K562 (cell line): ENCODE measurements at regions not wholly inside any gene's neighbourhood (a gene's known extent, or its start where the extent isn't known, plus 50 kb on each side); places are given as distances from the start of the nearest gene placed in this dataset.

Source experiments
- ATAC-seq: fragments of 200-7000 bp; cut with Tn5 transposase; 3 replicates; pipeline ENCODE4 v1.9.1; 2020; ENCODE audit warnings: moderate library complexity
- BruUV-seq: library from RNA; stranded (reverse); fragments of 400-500 nt; replicated peaks from 2 replicates; lab custom pipeline; 2021; lab: Mats Ljungman, UMichigan
- CTCF ChIA-PET: fragments of 300-600 bp; formaldehyde crosslinking; extraction: SDS; loops from one replicate; lab custom pipeline; 2021; ENCODE audit warnings: low intra/inter-chr PET ratio; lab: Yijun Ruan, JAX
- POLR2A ChIA-PET: fragments of 300-600, 350-650 bp; sonication (Branson Sonifier 250); formaldehyde crosslinking; extraction: SDS; loops from one replicate; lab custom pipeline; 2021; ENCODE audit warnings: antibody characterized with exemption, inconsistent platforms; lab: Yijun Ruan, JAX
- DNase-seq, 4 experiments: peaks; one replicate each; pipeline versions ENCODE4 v3.0.0 to v3.0.0-alpha.2; 2011 to 2018; ENCODE audit warnings: low spot score in 3 of 4, mixed read lengths in 3 of 4; ENCODE audit errors: extremely low read depth in 1 of 4
- FAIRE-seq: peaks from 2 replicates; lab custom pipeline; 2011; peaks lifted over from hg19 to GRCh38; lab: Jason Lieb, UNC
- H2AFZ ChIP-seq: 2 replicates; pipeline ENCODE4 v1.6.0; 2011; ENCODE audit warnings: low read depth, low read length, control low read depth, inconsistent platforms
- H3K27ac ChIP-seq: fragments of 200-600 bp; 3 replicates; pipeline ENCODE4 v1.8.0; 2011; ENCODE audit warnings: low read depth, mild to moderate bottlenecking, control low read depth, inconsistent platforms, low read length, moderate library complexity, mixed read lengths; ENCODE audit errors: extremely low read depth
- H3K27me3 ChIP-seq, 2 experiments: fragments of 300-600 bp in 1 of 2; 2 replicates in 1 of 2; 3 replicates in 1 of 2; pipeline versions ENCODE4 v1.6.0 to v1.8.0; 2011; ENCODE audit warnings: inconsistent platforms in 2 of 2, low read length in 2 of 2, mild to moderate bottlenecking in 1 of 2, mixed read lengths in 1 of 2, moderate library complexity in 1 of 2; ENCODE audit not compliant: control insufficient read depth in 2 of 2, insufficient read depth in 2 of 2
- H3K36me3 ChIP-seq: fragments of 300-600 bp; 3 replicates; pipeline ENCODE4 v1.8.0; 2011; ENCODE audit warnings: mild to moderate bottlenecking, low read length, inconsistent platforms; ENCODE audit not compliant: control insufficient read depth, insufficient read depth
- H3K4me1 ChIP-seq, 2 experiments: fragments of 200-600 bp in 1 of 2; replicated peaks in 1 of 2; 2 replicates in 1 of 2; 3 replicates in 1 of 2; pipeline versions ENCODE4 v1.5.1 to v1.8.0; 2011; ENCODE audit warnings: inconsistent platforms in 2 of 2, low read length in 2 of 2, mild to moderate bottlenecking in 1 of 2, mixed read lengths in 1 of 2, moderate library complexity in 1 of 2; ENCODE audit not compliant: control insufficient read depth in 2 of 2, insufficient read depth in 2 of 2
- H3K4me2 ChIP-seq: 2 replicates; pipeline ENCODE4 v1.6.1; 2011; ENCODE audit warnings: low read length, control low read depth, inconsistent platforms, mixed read lengths; ENCODE audit not compliant: insufficient read depth
- H3K4me3 ChIP-seq: fragments of 200-600 bp; sonication (generic), shearing (Covaris generic); 2 replicates; pipeline ENCODE4 v1.5.1; 2016; ENCODE audit warnings: control low read depth, inconsistent platforms
- H3K79me2 ChIP-seq: fragments of 200-600 bp; 3 replicates; pipeline ENCODE4 v1.8.0; 2011; ENCODE audit warnings: low read length, inconsistent platforms; ENCODE audit not compliant: control insufficient read depth, insufficient read depth
- H3K9ac ChIP-seq, 2 experiments: 2 replicates each; pipeline versions ENCODE4 v1.6.0 to v1.6.1; 2011; ENCODE audit warnings: low read depth in 2 of 2, low read length in 2 of 2, control low read depth in 1 of 2, inconsistent platforms in 1 of 2, mild to moderate bottlenecking in 1 of 2, mixed read lengths in 1 of 2; ENCODE audit not compliant: insufficient read depth in 1 of 2
- H3K9me1 ChIP-seq: one replicate; pipeline ENCODE4 v1.6.0; 2011; ENCODE audit warnings: inconsistent platforms, mild to moderate bottlenecking, low read length, moderate library complexity; ENCODE audit not compliant: control insufficient read depth, insufficient read depth
- H3K9me3 ChIP-seq: replicated peaks from 2 replicates; pipeline ENCODE4 v1.5.1; 2011; ENCODE audit warnings: low read depth, low read length, inconsistent platforms; ENCODE audit not compliant: control insufficient read depth, insufficient read depth
- H4K20me1 ChIP-seq: replicated peaks from 2 replicates; pipeline ENCODE4 v1.6.1; 2011; ENCODE audit warnings: low read length, inconsistent platforms, mixed read lengths; ENCODE audit not compliant: control insufficient read depth, insufficient read depth
- HDAC3 ChIP-seq: fragments of 450-650 bp; IDR thresholded peaks from 2 replicates; pipeline ENCODE4 v1.6.1; 2018; ENCODE audit warnings: borderline replicate concordance, mild to moderate bottlenecking, moderate library complexity; ENCODE audit not compliant: partially characterized antibody
- NR1H2 ChIP-seq: sonication (generic); formaldehyde crosslinking; IDR thresholded peaks from 2 replicates; pipeline ENCODE4 v1.4.0; 2020; ENCODE audit warnings: mild to moderate bottlenecking, missing genetic modification reagents
- RBBP5 ChIP-seq: fragments of 200-600 bp; sonication (generic); IDR thresholded peaks from 2 replicates; pipeline ENCODE4 v1.6.1; 2012; ENCODE audit warnings: borderline replicate concordance, mild to moderate bottlenecking, low read length, control low read depth, inconsistent platforms; ENCODE audit not compliant: insufficient read depth, poor library complexity, severe bottlenecking
- SMAD4 ChIP-seq: fragments of 250-450 bp; sonication (Bioruptor Pico); conservative IDR thresholded peaks from 2 replicates; pipeline ENCODE4 v1.8.0; 2021; ENCODE audit warnings: inconsistent platforms, mild to moderate bottlenecking, moderate library complexity
- TEAD2 ChIP-seq: fragments of 450-650 bp; IDR thresholded peaks from 2 replicates; pipeline ENCODE4 v1.6.1; 2016; ENCODE audit warnings: missing genetic modification characterization, control low read depth, missing compliant biosample characterization
- ZNF140 ChIP-seq: fragments of 250-450 bp; sonication (Bioruptor Pico); IDR thresholded peaks from 2 replicates; pipeline ENCODE4 v1.8.0; 2021; ENCODE audit warnings: moderate library complexity, mild to moderate bottlenecking, inconsistent platforms
- WGBS: fragments of 100-300 bp; shearing (Covaris generic); methylation state at CpG from one replicate; pipeline ENCODE4 v1.1.6; 2016; ENCODE audit warnings: low coverage, mixed read lengths; ENCODE audit not compliant: insufficient coverage; ENCODE audit errors: missing lambda C conversion rate; 5-methylcytosine and 5-hydroxymethylcytosine counted together
- in situ Hi-C: fragments of 300-500 bp; cut with MboI; formaldehyde crosslinking; loops from 4 replicates; pipeline ENCODE4 v1.15.0; 2018; ENCODE audit warnings: inconsistent platforms, mixed read lengths
- intact Hi-C: fragments of 100-400 bp; cut with micrococcal nuclease; formaldehyde crosslinking; loops from 2 replicates; pipeline ENCODE4 v1.14.2; 2022
- TF ChIP-seq, protein P1 (sequence below): fragments of 150-350 bp; IDR thresholded peaks from 2 replicates; pipeline ENCODE4 v1.6.1; 2014; ENCODE audit warnings: low read depth, mild to moderate bottlenecking, low read length, borderline replicate concordance
- TF ChIP-seq, protein P2 (sequence below): fragments of 450-650 bp; IDR thresholded peaks from 2 replicates; pipeline ENCODE4 v1.6.1; 2018; ENCODE audit not compliant: partially characterized antibody

DNA sequence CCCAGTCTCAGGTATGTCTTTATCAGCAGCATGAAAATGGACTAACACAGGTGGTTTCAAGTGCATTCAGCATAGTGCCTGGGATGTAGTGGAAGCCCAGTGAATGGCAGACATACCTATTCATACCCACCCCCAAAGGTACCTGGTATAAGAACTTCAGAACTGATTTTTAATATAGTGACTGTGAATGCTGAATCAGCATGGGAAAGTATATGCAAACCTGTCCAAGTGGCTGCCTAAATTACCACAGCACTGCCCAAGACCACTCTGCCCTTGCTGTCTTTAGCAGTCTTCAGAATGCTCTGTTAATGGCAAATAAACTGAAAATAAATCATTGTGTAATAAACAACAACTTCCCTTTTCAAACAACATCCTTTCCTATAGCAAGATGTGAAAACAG, 312.1 kb downstream of the GPAM start (continued):
- TF ChIP-seq, protein P1, sequence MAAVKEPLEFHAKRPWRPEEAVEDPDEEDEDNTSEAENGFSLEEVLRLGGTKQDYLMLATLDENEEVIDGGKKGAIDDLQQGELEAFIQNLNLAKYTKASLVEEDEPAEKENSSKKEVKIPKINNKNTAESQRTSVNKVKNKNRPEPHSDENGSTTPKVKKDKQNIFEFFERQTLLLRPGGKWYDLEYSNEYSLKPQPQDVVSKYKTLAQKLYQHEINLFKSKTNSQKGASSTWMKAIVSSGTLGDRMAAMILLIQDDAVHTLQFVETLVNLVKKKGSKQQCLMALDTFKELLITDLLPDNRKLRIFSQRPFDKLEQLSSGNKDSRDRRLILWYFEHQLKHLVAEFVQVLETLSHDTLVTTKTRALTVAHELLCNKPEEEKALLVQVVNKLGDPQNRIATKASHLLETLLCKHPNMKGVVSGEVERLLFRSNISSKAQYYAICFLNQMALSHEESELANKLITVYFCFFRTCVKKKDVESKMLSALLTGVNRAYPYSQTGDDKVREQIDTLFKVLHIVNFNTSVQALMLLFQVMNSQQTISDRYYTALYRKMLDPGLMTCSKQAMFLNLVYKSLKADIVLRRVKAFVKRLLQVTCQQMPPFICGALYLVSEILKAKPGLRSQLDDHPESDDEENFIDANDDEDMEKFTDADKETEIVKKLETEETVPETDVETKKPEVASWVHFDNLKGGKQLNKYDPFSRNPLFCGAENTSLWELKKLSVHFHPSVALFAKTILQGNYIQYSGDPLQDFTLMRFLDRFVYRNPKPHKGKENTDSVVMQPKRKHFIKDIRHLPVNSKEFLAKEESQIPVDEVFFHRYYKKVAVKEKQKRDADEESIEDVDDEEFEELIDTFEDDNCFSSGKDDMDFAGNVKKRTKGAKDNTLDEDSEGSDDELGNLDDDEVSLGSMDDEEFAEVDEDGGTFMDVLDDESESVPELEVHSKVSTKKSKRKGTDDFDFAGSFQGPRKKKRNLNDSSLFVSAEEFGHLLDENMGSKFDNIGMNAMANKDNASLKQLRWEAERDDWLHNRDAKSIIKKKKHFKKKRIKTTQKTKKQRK: no peak
- TF ChIP-seq TEAD2 (tag) (no peak), HDAC3 (no peak), ZNF140 (CRISPR knock-in tag) (no peak)

DNA sequence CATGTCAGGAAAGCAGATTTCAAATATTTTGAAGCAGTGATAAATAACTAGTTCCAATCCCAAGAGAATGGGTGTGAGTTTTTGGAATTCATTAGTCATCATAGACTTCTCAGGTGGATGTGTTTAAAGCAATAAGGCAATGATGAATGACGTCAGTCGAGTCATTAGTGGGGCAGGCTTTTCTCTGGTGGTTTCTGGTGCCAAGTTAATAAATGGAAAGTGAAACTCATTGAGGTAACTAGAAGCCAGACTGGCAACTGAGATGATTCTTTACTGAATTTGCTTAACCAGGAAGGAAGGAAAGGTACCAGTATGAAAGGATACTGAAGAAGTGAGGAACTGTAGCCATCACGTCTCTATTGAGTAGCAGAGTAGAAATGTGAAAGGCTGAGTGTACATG, 311.0 kb downstream of the GPAM start:
- Histone ChIP-seq H3K9me1 (no peaks in the 10 kb centered on the region), H2AFZ (no peak overlapping the region), H4K20me1 (no peaks in the 10 kb centered on the region), H3K4me1 (no peaks in the 10 kb centered on the region), H3K27ac (no peak overlapping the region), H3K36me3 (no peaks in the 10 kb centered on the region), H3K27me3 (no peaks in the 10 kb centered on the region), H3K79me2 (no peaks in the 10 kb centered on the region), H3K9me3 (no peaks in the 10 kb centered on the region), H3K4me2 (no peak overlapping the region), H3K4me3 (no peak overlapping the region), H3K9ac (no peak overlapping the region)
- in situ Hi-C loops (no loop called here), intact Hi-C loops (no loop called here)
- no peak for TF ChIP-seq SMAD4 (CRISPR knock-in tag)
- TF ChIP-seq NR1H2 (CRISPR knock-in tag): no peak
- no peak for TF ChIP-seq RBBP5
- TF ChIP-seq, protein P2, sequence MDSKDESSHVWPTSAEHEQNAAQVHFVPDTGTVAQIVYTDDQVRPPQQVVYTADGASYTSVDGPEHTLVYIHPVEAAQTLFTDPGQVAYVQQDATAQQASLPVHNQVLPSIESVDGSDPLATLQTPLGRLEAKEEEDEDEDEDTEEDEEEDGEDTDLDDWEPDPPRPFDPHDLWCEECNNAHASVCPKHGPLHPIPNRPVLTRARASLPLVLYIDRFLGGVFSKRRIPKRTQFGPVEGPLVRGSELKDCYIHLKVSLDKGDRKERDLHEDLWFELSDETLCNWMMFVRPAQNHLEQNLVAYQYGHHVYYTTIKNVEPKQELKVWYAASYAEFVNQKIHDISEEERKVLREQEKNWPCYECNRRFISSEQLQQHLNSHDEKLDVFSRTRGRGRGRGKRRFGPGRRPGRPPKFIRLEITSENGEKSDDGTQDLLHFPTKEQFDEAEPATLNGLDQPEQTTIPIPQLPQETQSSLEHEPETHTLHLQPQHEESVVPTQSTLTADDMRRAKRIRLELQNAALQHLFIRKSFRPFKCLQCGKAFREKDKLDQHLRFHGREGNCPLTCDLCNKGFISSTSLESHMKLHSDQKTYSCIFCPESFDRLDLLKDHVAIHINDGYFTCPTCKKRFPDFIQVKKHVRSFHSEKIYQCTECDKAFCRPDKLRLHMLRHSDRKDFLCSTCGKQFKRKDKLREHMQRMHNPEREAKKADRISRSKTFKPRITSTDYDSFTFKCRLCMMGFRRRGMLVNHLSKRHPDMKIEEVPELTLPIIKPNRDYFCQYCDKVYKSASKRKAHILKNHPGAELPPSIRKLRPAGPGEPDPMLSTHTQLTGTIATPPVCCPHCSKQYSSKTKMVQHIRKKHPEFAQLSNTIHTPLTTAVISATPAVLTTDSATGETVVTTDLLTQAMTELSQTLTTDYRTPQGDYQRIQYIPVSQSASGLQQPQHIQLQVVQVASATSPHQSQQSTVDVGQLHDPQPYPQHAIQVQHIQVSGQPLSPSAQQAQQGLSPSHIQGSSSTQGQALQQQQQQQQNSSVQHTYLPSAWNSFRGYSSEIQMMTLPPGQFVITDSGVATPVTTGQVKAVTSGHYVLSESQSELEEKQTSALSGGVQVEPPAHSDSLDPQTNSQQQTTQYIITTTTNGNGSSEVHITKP: no peak
- ChIA-PET POLR2A (no interaction called here), CTCF (no interaction called here)
- DNase-seq (no peak), FAIRE-seq (no peak), ATAC-seq (no peak)
- WGBS: 3% methylated on average over 3 of the region's 3 CpGs
- BruUV-seq: no TSS peak
